HEK293 (cell line): ENCODE measurements at regions not wholly inside any gene's neighbourhood (a gene's known extent, or its start where the extent isn't known, plus 50 kb on each side); places are given as distances from the start of the nearest gene placed in this dataset.

Source experiments
- CTCF ChIA-PET: fragments of 350-600 bp; formaldehyde crosslinking; extraction: SDS; loops from one replicate; lab custom pipeline; 2021; ENCODE audit warnings: antibody characterized with exemption; lab: Yijun Ruan, JAX
- POLR2A ChIA-PET: fragments of 300-600 bp; formaldehyde crosslinking; extraction: SDS; loops from one replicate; lab custom pipeline; 2020; ENCODE audit warnings: antibody characterized with exemption, inconsistent platforms; lab: Yijun Ruan, JAX
- H3K27ac ChIP-seq: fragments of 200-500 bp; sonication (Bioruptor generic); 2 replicates; pipeline ENCODE4 v1.5.1; 2014; ENCODE audit warnings: low read depth, low read length, control low read depth, inconsistent platforms; ENCODE audit errors: extremely low read depth
- H3K36me3 ChIP-seq, 2 experiments: fragments of 200-500 bp in 1 of 2; sonication (Bioruptor generic) in 1 of 2; 1 replicate in 1 of 2; 2 replicates in 1 of 2; pipeline ENCODE4 v1.5.1; 2014 to 2017; ENCODE audit warnings: inconsistent platforms in 2 of 2, low read length in 2 of 2; ENCODE audit not compliant: control insufficient read depth in 2 of 2, insufficient read depth in 1 of 2
- H3K4me1 ChIP-seq: fragments of 200-500 bp; sonication (Bioruptor generic); 2 replicates; pipeline ENCODE4 v1.5.1; 2014; ENCODE audit warnings: mild to moderate bottlenecking, low read length, inconsistent platforms; ENCODE audit not compliant: control insufficient read depth, insufficient read depth
- H3K4me3 ChIP-seq: 2 replicates; pipeline ENCODE4 v1.5.1; 2011; ENCODE audit warnings: low read depth, mild to moderate bottlenecking, control low read depth, low read length, moderate library complexity
- H3K9me3 ChIP-seq: fragments of 200-500 bp; sonication (Bioruptor generic); 2 replicates; pipeline ENCODE4 v1.5.1; 2014; ENCODE audit warnings: low read depth, low read length, inconsistent platforms; ENCODE audit not compliant: control insufficient read depth, insufficient read depth
- HOXD13 ChIP-seq: sonication (generic); formaldehyde crosslinking; IDR thresholded peaks from 2 replicates; pipeline ENCODE4 v1.8.0; 2022; ENCODE audit warnings: missing genetic modification reagents, borderline replicate concordance
- RBAK ChIP-seq: fragments of 450-650 bp; formaldehyde crosslinking; IDR thresholded peaks from 2 replicates; pipeline ENCODE4 v1.5.1; 2016; ENCODE audit warnings: missing biosample characterization, missing genetic modification characterization
- SCRT1 ChIP-seq: fragments of 450-650 bp; formaldehyde crosslinking; IDR thresholded peaks from 2 replicates; pipeline ENCODE4 v1.5.1; 2016; ENCODE audit warnings: missing biosample characterization, missing genetic modification characterization, borderline replicate concordance
- ZBTB20 ChIP-seq: fragments of 450-650 bp; formaldehyde crosslinking; IDR thresholded peaks from 2 replicates; pipeline ENCODE4 v1.5.1; 2016; ENCODE audit warnings: missing biosample characterization, missing genetic modification characterization
- ZFHX2 ChIP-seq: fragments of 450-650 bp; formaldehyde crosslinking; conservative IDR thresholded peaks from 2 replicates; pipeline ENCODE4 v1.5.1; 2016; ENCODE audit warnings: missing biosample characterization, missing genetic modification characterization
- ZFP3 ChIP-seq: fragments of 450-650 bp; formaldehyde crosslinking; IDR thresholded peaks from 2 replicates; pipeline ENCODE4 v1.5.1; 2016; ENCODE audit warnings: low read depth, missing biosample characterization, missing genetic modification characterization
- ZNF114 ChIP-seq: fragments of 450-650 bp; formaldehyde crosslinking; IDR thresholded peaks from 2 replicates; pipeline ENCODE4 v1.5.0; 2017; ENCODE audit warnings: missing biosample characterization, missing genetic modification characterization
- ZNF157 ChIP-seq: fragments of 450-650 bp; formaldehyde crosslinking; IDR thresholded peaks from 2 replicates; pipeline ENCODE4 v1.5.1; 2016; ENCODE audit warnings: missing biosample characterization, missing genetic modification characterization
- ZNF169 ChIP-seq: fragments of 450-650 bp; formaldehyde crosslinking; IDR thresholded peaks from 2 replicates; pipeline ENCODE4 v1.5.1; 2016; ENCODE audit warnings: missing biosample characterization, missing genetic modification characterization
- ZNF19 ChIP-seq: fragments of 450-650 bp; formaldehyde crosslinking; IDR thresholded peaks from 2 replicates; pipeline ENCODE4; 2016; ENCODE audit warnings: missing biosample characterization, missing genetic modification characterization, low read depth
- ZNF311 ChIP-seq: fragments of 450-650 bp; formaldehyde crosslinking; IDR thresholded peaks from 2 replicates; pipeline ENCODE4 v1.5.1; 2017; ENCODE audit warnings: missing biosample characterization, missing genetic modification characterization, borderline replicate concordance
- ZNF341 ChIP-seq: fragments of 450-650 bp; formaldehyde crosslinking; IDR thresholded peaks from 2 replicates; pipeline ENCODE4; 2016; ENCODE audit warnings: low read depth, missing biosample characterization, missing genetic modification characterization
- ZNF391 ChIP-seq: fragments of 450-650 bp; formaldehyde crosslinking; IDR thresholded peaks from 2 replicates; pipeline ENCODE4 v1.5.1; 2016; ENCODE audit warnings: low read depth, missing biosample characterization, missing genetic modification characterization, borderline replicate concordance
- ZNF514 ChIP-seq: fragments of 450-650 bp; formaldehyde crosslinking; IDR thresholded peaks from 2 replicates; pipeline ENCODE4 v1.5.1; 2016; ENCODE audit warnings: missing biosample characterization, missing genetic modification characterization
- TF ChIP-seq, protein P1 (sequence below): fragments of 450-650 bp; formaldehyde crosslinking; IDR thresholded peaks from 2 replicates; pipeline ENCODE4 v1.5.0; 2017; ENCODE audit warnings: missing biosample characterization, missing genetic modification characterization, borderline replicate concordance
- TF ChIP-seq, protein P2 (sequence below): fragments of 450-650 bp; formaldehyde crosslinking; IDR thresholded peaks from 2 replicates; pipeline ENCODE4 v1.5.1; 2016; ENCODE audit warnings: missing biosample characterization, missing genetic modification characterization
- TF ChIP-seq, protein P3 (sequence below): fragments of 450-650 bp; formaldehyde crosslinking; IDR thresholded peaks from 2 replicates; pipeline ENCODE4 v1.5.1; 2016; ENCODE audit warnings: missing biosample characterization, missing genetic modification characterization
- TF ChIP-seq, protein P4 (sequence below): fragments of 450-650 bp; formaldehyde crosslinking; IDR thresholded peaks from 2 replicates; pipeline ENCODE4 v1.5.1; 2017; ENCODE audit warnings: missing biosample characterization, missing genetic modification characterization
- TF ChIP-seq, protein P5 (sequence below): fragments of 450-650 bp; formaldehyde crosslinking; IDR thresholded peaks from 2 replicates; pipeline ENCODE4 v1.5.1; 2016; ENCODE audit warnings: missing biosample characterization, missing genetic modification characterization

DNA sequence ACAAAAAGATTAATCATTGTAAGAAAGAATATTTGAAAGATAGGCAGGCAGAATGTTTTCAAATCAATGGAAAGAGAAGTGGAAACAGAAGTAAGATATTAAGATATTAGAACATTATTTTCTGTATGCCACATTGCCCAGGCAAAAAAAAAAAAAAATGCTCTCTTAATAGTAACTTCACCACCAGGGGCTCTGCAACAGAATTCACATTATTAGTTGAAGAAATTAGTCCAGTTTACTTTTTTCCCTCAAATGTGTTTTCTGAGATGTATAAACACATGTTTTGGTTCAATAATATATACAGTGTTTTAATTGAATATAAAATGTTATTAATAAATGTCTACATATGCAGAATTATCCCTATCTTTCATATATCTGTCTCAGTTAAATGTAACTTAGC is 78.0 kb upstream of the ADAD1 start:
- ChIA-PET POLR2A (no interaction called here), CTCF (interaction anchor here (0.6 to 1.2 kb wide), 2 partner anchors 10 to 47 kb away, joined by 3 to 4 read pairs; no protein-coding TSS in a partner anchor)
- no peaks in the 10 kb centered on the region for H3K9me3 ChIP-seq
- TF ChIP-seq, protein P1, sequence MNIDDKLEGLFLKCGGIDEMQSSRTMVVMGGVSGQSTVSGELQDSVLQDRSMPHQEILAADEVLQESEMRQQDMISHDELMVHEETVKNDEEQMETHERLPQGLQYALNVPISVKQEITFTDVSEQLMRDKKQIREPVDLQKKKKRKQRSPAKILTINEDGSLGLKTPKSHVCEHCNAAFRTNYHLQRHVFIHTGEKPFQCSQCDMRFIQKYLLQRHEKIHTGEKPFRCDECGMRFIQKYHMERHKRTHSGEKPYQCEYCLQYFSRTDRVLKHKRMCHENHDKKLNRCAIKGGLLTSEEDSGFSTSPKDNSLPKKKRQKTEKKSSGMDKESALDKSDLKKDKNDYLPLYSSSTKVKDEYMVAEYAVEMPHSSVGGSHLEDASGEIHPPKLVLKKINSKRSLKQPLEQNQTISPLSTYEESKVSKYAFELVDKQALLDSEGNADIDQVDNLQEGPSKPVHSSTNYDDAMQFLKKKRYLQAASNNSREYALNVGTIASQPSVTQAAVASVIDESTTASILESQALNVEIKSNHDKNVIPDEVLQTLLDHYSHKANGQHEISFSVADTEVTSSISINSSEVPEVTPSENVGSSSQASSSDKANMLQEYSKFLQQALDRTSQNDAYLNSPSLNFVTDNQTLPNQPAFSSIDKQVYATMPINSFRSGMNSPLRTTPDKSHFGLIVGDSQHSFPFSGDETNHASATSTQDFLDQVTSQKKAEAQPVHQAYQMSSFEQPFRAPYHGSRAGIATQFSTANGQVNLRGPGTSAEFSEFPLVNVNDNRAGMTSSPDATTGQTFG (tag by site-specific recombination): no peak
- TF ChIP-seq ZFHX2 (tag by site-specific recombination): no peak
- TF ChIP-seq ZNF114: no peak
- TF ChIP-seq, protein P2, sequence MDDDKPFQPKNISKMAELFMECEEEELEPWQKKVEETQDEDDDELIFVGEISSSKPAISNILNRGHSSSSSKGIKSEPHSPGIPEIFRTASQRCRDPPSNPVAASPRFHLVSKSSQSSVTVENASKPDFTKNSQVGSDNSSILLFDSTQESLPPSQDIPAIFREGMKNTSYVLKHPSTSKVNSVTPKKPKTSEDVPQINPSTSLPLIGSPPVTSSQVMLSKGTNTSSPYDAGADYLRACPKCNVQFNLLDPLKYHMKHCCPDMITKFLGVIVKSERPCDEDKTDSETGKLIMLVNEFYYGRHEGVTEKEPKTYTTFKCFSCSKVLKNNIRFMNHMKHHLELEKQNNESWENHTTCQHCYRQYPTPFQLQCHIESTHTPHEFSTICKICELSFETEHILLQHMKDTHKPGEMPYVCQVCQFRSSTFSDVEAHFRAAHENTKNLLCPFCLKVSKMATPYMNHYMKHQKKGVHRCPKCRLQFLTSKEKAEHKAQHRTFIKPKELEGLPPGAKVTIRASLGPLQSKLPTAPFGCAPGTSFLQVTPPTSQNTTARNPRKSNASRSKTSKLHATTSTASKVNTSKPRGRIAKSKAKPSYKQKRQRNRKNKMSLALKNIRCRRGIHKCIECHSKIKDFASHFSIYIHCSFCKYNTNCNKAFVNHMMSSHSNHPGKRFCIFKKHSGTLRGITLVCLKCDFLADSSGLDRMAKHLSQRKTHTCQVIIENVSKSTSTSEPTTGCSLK (tag by site-specific recombination): no peak
- no peak for TF ChIP-seq SCRT1 (tag by site-specific recombination)
- no peak for TF ChIP-seq ZNF157 (tag by site-specific recombination)
- TF ChIP-seq, protein P3, sequence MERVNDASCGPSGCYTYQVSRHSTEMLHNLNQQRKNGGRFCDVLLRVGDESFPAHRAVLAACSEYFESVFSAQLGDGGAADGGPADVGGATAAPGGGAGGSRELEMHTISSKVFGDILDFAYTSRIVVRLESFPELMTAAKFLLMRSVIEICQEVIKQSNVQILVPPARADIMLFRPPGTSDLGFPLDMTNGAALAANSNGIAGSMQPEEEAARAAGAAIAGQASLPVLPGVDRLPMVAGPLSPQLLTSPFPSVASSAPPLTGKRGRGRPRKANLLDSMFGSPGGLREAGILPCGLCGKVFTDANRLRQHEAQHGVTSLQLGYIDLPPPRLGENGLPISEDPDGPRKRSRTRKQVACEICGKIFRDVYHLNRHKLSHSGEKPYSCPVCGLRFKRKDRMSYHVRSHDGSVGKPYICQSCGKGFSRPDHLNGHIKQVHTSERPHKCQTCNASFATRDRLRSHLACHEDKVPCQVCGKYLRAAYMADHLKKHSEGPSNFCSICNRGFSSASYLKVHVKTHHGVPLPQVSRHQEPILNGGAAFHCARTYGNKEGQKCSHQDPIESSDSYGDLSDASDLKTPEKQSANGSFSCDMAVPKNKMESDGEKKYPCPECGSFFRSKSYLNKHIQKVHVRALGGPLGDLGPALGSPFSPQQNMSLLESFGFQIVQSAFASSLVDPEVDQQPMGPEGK (tag by site-specific recombination): no peak
- no peak for TF ChIP-seq ZNF169 (tag by site-specific recombination)
- no peak for TF ChIP-seq ZFP3 (tag by site-specific recombination)
- TF ChIP-seq, protein P4, sequence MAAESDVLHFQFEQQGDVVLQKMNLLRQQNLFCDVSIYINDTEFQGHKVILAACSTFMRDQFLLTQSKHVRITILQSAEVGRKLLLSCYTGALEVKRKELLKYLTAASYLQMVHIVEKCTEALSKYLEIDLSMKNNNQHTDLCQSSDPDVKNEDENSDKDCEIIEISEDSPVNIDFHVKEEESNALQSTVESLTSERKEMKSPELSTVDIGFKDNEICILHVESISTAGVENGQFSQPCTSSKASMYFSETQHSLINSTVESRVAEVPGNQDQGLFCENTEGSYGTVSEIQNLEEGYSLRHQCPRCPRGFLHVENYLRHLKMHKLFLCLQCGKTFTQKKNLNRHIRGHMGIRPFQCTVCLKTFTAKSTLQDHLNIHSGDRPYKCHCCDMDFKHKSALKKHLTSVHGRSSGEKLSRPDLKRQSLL (tag by site-specific recombination): no peak
- TF ChIP-seq ZNF311 (tag by site-specific recombination): no peak
- TF ChIP-seq ZNF391 (tag by site-specific recombination): no peak
- TF ChIP-seq HOXD13 (CRISPR knock-in tag): no peak
- TF ChIP-seq, protein P5, sequence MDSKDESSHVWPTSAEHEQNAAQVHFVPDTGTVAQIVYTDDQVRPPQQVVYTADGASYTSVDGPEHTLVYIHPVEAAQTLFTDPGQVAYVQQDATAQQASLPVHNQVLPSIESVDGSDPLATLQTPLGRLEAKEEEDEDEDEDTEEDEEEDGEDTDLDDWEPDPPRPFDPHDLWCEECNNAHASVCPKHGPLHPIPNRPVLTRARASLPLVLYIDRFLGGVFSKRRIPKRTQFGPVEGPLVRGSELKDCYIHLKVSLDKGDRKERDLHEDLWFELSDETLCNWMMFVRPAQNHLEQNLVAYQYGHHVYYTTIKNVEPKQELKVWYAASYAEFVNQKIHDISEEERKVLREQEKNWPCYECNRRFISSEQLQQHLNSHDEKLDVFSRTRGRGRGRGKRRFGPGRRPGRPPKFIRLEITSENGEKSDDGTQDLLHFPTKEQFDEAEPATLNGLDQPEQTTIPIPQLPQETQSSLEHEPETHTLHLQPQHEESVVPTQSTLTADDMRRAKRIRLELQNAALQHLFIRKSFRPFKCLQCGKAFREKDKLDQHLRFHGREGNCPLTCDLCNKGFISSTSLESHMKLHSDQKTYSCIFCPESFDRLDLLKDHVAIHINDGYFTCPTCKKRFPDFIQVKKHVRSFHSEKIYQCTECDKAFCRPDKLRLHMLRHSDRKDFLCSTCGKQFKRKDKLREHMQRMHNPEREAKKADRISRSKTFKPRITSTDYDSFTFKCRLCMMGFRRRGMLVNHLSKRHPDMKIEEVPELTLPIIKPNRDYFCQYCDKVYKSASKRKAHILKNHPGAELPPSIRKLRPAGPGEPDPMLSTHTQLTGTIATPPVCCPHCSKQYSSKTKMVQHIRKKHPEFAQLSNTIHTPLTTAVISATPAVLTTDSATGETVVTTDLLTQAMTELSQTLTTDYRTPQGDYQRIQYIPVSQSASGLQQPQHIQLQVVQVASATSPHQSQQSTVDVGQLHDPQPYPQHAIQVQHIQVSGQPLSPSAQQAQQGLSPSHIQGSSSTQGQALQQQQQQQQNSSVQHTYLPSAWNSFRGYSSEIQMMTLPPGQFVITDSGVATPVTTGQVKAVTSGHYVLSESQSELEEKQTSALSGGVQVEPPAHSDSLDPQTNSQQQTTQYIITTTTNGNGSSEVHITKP (tag by site-specific recombination): no peak
- TF ChIP-seq ZNF341: no peak
- TF ChIP-seq ZBTB20: no peak
- no peak for TF ChIP-seq ZNF514
- no peak for TF ChIP-seq RBAK
- no peak for TF ChIP-seq ZNF19
- TF ChIP-seq, all 188 proteins: peak for 0
- Histone ChIP-seq H3K4me3 (no peak overlapping the region), H3K27ac (no peak overlapping the region), H3K4me1 (no peaks in the 10 kb centered on the region), H3K36me3 (peaks cover 3 to 8% of the 10 kb centered on the region in 2 experiments; a peak in 1 of 3 replicates)
